Omental fat pad (tissue), 3 donors: ENCODE measurements at regions not wholly inside any gene's neighbourhood (a gene's known extent, or its start where the extent isn't known, plus 50 kb on each side); places are given as distances from the start of the nearest gene placed in this dataset.
A peak's percentile ranks its signal among the peaks of the same experiment; 100 is the strongest.

Experiments
- ATAC-seq: fragments of 150-250 bp; one replicate; pipeline ENCODE4 v1.9.1; 2016; ENCODE audit warnings: mild to moderate bottlenecking, moderate library complexity; ENCODE audit not compliant: low FRiP score
- DNase-seq: peaks from one replicate; pipeline ENCODE4 v3.0.0-alpha.2; 2019; ENCODE audit warnings: low spot score
- CTCF ChIP-seq, 3 donors: fragments of 450-650 bp; IDR thresholded peaks; one replicate each; pipeline ENCODE4 v1.5.1; 2016 to 2017; ENCODE audit warnings: antibody characterized with exemption in 3 of 3, mild to moderate bottlenecking in 3 of 3, moderate library complexity in 2 of 3

GRCh38 chr13:44241638-44242037 is 132.0 kb upstream of the SERP2 start:
- no peak for TF ChIP-seq CTCF (IDR thresholded peaks at IDR 0.05)
- ATAC-seq (no peak), DNase-seq (no peak)

- DNase-seq: no peak
- no peak for TF ChIP-seq CTCF (IDR thresholded peaks at IDR 0.05)
- ATAC-seq: no peak
Observed at GRCh38 chr13:44242766-44243165, 130.9 kb upstream of the SERP2 start.

GRCh38 chr13:44243198-44243857 is 130.3 kb upstream of the SERP2 start:
- DNase-seq (no peak), ATAC-seq (no peak)
- TF ChIP-seq CTCF (IDR thresholded peaks at IDR 0.05): no peak

GRCh38 chr13:44244288-44244687 is 129.3 kb upstream of the SERP2 start:
- TF ChIP-seq CTCF (IDR thresholded peaks at IDR 0.05): no peak
- ATAC-seq: no peak
- no peak for DNase-seq

- DNase-seq (no peak), ATAC-seq (peak; percentile 55)
- no peak for TF ChIP-seq CTCF (IDR thresholded peaks at IDR 0.05)
Observed at GRCh38 chr13:44249431-44249836, 124.2 kb upstream of the SERP2 start.

- TF ChIP-seq CTCF (IDR thresholded peaks at IDR 0.05): no peak
- no peak for ATAC-seq
Observed at GRCh38 chr13:44252938-44253337, 120.7 kb upstream of the SERP2 start.

GRCh38 chr13:44255771-44256364 is 117.8 kb upstream of the SERP2 start:
- ATAC-seq (no peak), DNase-seq (no peak)
- TF ChIP-seq CTCF (IDR thresholded peaks at IDR 0.05): no peak

More at GRCh38 chr13:44252938-44253337, 120.7 kb upstream of the SERP2 start:
- DNase-seq: no peak
